NCI-H526 treated with DMSO at 0.1 percent for 48 hours (cell line): ENCODE measurements at regions not wholly inside any gene's neighbourhood (a gene's known extent, or its start where the extent isn't known, plus 50 kb on each side); places are given as distances from the start of the nearest gene placed in this dataset.

Experiments
- DNase-seq: peaks from one replicate; lab custom pipeline; 2025; lab: John Stamatoyannopoulos, UW

GRCh38 chr2:138440759-138441158 is 60.8 kb upstream of the SPOPL start:
- DNase-seq = no peak

- DNase-seq = no peak
Measured at GRCh38 chr2:138441916-138442315, 59.7 kb upstream of the SPOPL start.

GRCh38 chr2:138444411-138444810 is 57.2 kb upstream of the SPOPL start:
- no peak for DNase-seq

GRCh38 chr2:138445227-138445626 is 56.3 kb upstream of the SPOPL start:
- DNase-seq = no peak

- no peak for DNase-seq
Measured at GRCh38 chr2:138446043-138446442, 55.5 kb upstream of the SPOPL start.

DNA sequence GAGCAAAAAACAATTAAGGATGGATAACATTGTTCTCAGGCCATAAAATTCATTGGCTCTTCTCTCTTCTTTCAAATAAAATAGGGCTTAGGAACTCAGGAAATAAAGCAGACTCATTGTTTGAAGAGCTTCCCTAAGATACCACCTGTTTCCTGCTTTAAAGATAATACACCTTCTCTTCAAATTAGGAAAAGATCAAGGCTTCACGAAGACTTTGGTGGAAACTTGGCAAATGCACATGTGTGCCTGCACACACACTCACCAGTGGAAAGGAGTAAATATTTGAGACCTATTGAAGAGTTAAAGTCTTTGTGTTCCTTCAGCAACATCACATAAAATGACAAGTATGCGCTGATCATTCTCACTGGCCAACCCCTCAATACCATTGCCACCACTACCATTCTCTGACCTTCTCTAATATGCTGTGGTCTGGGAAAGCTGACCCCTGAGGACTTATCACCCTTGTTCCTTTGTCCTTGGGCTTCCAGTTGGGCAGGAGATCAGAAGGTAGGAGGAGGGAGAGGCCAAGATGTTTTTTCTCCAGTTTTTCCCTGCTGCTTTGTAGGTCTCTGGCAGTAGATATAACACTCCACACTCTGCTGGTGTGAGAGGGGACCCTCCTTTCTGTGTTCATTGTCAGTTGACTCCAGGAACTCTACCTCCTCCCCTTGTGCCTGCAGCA is 53.5 kb upstream of the SPOPL start:
- no peak for DNase-seq
